GM21423 (cell line): ENCODE measurements at regions not wholly inside any gene's neighbourhood (a gene's known extent, or its start where the extent isn't known, plus 50 kb on each side); places are given as distances from the start of the nearest gene placed in this dataset.

Experiments used
- ATAC-seq: cut with Tn5 transposase; IDR thresholded peaks from one replicate; pipeline ENCODE4 v1.9.1; 2021; ENCODE audit warnings: mild to moderate bottlenecking, moderate library complexity; ENCODE audit not compliant: unreplicated experiment

GRCh38 chr11:115766561-115766960, 262.3 kb upstream of the CADM1 start:
- ATAC-seq, result no peak

- ATAC-seq, result no peak
Measured at GRCh38 chr11:115765803-115766239, 261.6 kb upstream of the CADM1 start.

- no peak for ATAC-seq
Measured at GRCh38 chr11:115764176-115764575, 260.0 kb upstream of the CADM1 start.

- ATAC-seq, result no peak
Measured at GRCh38 chr11:115761817-115762216, 257.6 kb upstream of the CADM1 start.

GRCh38 chr11:115761348-115761747, 257.1 kb upstream of the CADM1 start:
- ATAC-seq, result no peak

- ATAC-seq, result no peak
Measured at GRCh38 chr11:115760461-115761320, 256.5 kb upstream of the CADM1 start.

GRCh38 chr11:115759622-115760460, 255.6 kb upstream of the CADM1 start:
- ATAC-seq, result no peak

GRCh38 chr11:115758011-115758410, 253.8 kb upstream of the CADM1 start:
- no peak for ATAC-seq

- no peak for ATAC-seq
Measured at GRCh38 chr11:115751243-115752015, 247.2 kb upstream of the CADM1 start.

GRCh38 chr11:115745610-115746512, 241.6 kb upstream of the CADM1 start:
- ATAC-seq, result no peak

- no peak for ATAC-seq
Measured at GRCh38 chr11:115745066-115745465, 240.9 kb upstream of the CADM1 start.

- ATAC-seq, result no peak
Measured at GRCh38 chr11:115743719-115744118, 239.5 kb upstream of the CADM1 start.

- no peak for ATAC-seq
Measured at GRCh38 chr11:115741376-115742107, 237.3 kb upstream of the CADM1 start.

GRCh38 chr11:115740324-115740723, 236.1 kb upstream of the CADM1 start:
- no peak for ATAC-seq

GRCh38 chr11:115739878-115740277, 235.7 kb upstream of the CADM1 start:
- ATAC-seq, result no peak

GRCh38 chr11:115739146-115739545, 234.9 kb upstream of the CADM1 start:
- no peak for ATAC-seq

- ATAC-seq, result no peak
Measured at GRCh38 chr11:115737875-115738274, 233.7 kb upstream of the CADM1 start.

- ATAC-seq, result no peak
Measured at GRCh38 chr11:115736146-115736545, 231.9 kb upstream of the CADM1 start.

GRCh38 chr11:115724666-115725065, 220.5 kb upstream of the CADM1 start:
- no peak for ATAC-seq
